ENCODE measurements at regions not wholly inside any gene's neighbourhood (a gene's known extent, or its start where the extent isn't known, plus 50 kb on each side); places are given as distances from the start of the nearest gene placed in this dataset.

- Histone ChIP-seq H3K4me3 (no peak overlapping the region), H3K36me3 (no peaks in the 10 kb centered on the region), H3K27me3 (no peaks in the 10 kb centered on the region), H3K27ac (no peak overlapping the region), H3K4me1 (no peaks in the 10 kb centered on the region), H3K9me3 (no peaks in the 10 kb centered on the region)
- TF ChIP-seq CTCF (IDR thresholded peaks at IDR 0.05) (no peak), POLR2A (IDR thresholded peaks at IDR 0.05) (no peak)
- ATAC-seq (no peak), DNase-seq (no peak)
- WGBS (ENCODE audit: insufficient coverage, low coverage, low lambda C conversion rate, missing lambda C conversion rate): 15% methylated on average over 3 of the region's 3 CpGs
- intact Hi-C loops (cut with DNase I): no loop called here
These were observed 2382.2 kb downstream of the TP53TG3F start for GRCh38 chr16:35841632-35842031.

- TF ChIP-seq CTCF (IDR thresholded peaks at IDR 0.05) (no peak), POLR2A (IDR thresholded peaks at IDR 0.05) (no peak)
- Histone ChIP-seq H3K27ac (no peak overlapping the region), H3K27me3 (no peaks in the 10 kb centered on the region), H3K36me3 (no peaks in the 10 kb centered on the region), H3K4me1 (no peaks in the 10 kb centered on the region), H3K9me3 (no peaks in the 10 kb centered on the region), H3K4me3 (no peak overlapping the region)
- DNase-seq (no peak), ATAC-seq (no peak)
- intact Hi-C loops (cut with DNase I): no loop called here
These were observed 2402.8 kb downstream of the TP53TG3F start for GRCh38 chr16:35862242-35862641.

GRCh38 chr16:35868630-35869029 lies 2409.2 kb downstream of the TP53TG3F start:
- Histone ChIP-seq H3K9me3 (no peaks in the 10 kb centered on the region), H3K36me3 (no peaks in the 10 kb centered on the region), H3K27ac (no peak overlapping the region), H3K4me1 (no peaks in the 10 kb centered on the region), H3K27me3 (peaks cover 0 to 2% of the 10 kb centered on the region in 2 donors), H3K4me3 (no peak overlapping the region)
- DNase-seq (no peak), ATAC-seq (no peak)
- no peak for TF ChIP-seq CTCF (IDR thresholded peaks at IDR 0.05)
- TF ChIP-seq POLR2A (IDR thresholded peaks at IDR 0.05): no peak
- intact Hi-C loops (cut with DNase I): no loop called here
- 38% methylated on average over 3 of the region's 3 CpGs for WGBS (ENCODE audit: insufficient coverage, low coverage, low lambda C conversion rate, missing lambda C conversion rate)

GRCh38 chr16:35873472-35873871 lies 2414.1 kb downstream of the TP53TG3F start:
- TF ChIP-seq CTCF (IDR thresholded peaks at IDR 0.05) (no peak), POLR2A (IDR thresholded peaks at IDR 0.05) (no peak)
- ATAC-seq (no peak), DNase-seq (no peak)
- intact Hi-C loops (cut with DNase I): no loop called here
- no peaks in the 10 kb centered on the region for H3K36me3 ChIP-seq
- no peak overlapping the region for H3K27ac ChIP-seq
- no peak overlapping the region for H3K4me3 ChIP-seq
- 39% methylated on average over 4 of the region's 4 CpGs for WGBS (ENCODE audit: insufficient coverage, low coverage, low lambda C conversion rate, missing lambda C conversion rate)
- no peaks in the 10 kb centered on the region for H3K9me3 ChIP-seq
- peaks cover 0 to 2% of the 10 kb centered on the region in 2 donors for H3K27me3 ChIP-seq
- H3K4me1 ChIP-seq: no peaks in the 10 kb centered on the region

GRCh38 chr16:35881654-35882053 lies 2422.2 kb downstream of the TP53TG3F start:
- Histone ChIP-seq H3K4me3 (no peak overlapping the region), H3K9me3 (no peaks in the 10 kb centered on the region), H3K36me3 (no peaks in the 10 kb centered on the region), H3K27me3 (no peaks in the 10 kb centered on the region), H3K4me1 (no peaks in the 10 kb centered on the region), H3K27ac (no peak overlapping the region)
- ATAC-seq (no peak), DNase-seq (no peak)
- no peak for TF ChIP-seq CTCF (IDR thresholded peaks at IDR 0.05)
- no peak for TF ChIP-seq POLR2A (IDR thresholded peaks at IDR 0.05)
- intact Hi-C loops (cut with DNase I): no loop called here
- 56% methylated on average over 2 of the region's 2 CpGs for WGBS (ENCODE audit: insufficient coverage, low coverage, low lambda C conversion rate, missing lambda C conversion rate)

All from right lobe of liver (tissue), 6 donors.